H9 (cell line): ENCODE measurements at regions not wholly inside any gene's neighbourhood (a gene's known extent, or its start where the extent isn't known, plus 50 kb on each side); places are given as distances from the start of the nearest gene placed in this dataset.

ENCODE experiments used
- DNase-seq: peaks from one replicate; pipeline ENCODE4 v3.0.0-alpha.2; 2017
- H2AFZ ChIP-seq: one replicate; pipeline ENCODE4 v1.6.1; 2013; ENCODE audit warnings: mild to moderate bottlenecking, low read length, control low read depth, moderate library complexity
- H2AK5ac ChIP-seq: 2 replicates; pipeline ENCODE4 v1.6.1; 2013; ENCODE audit warnings: low read length, control low read depth, mixed read lengths; ENCODE audit not compliant: insufficient read length
- H2BK120ac ChIP-seq: one replicate; pipeline ENCODE4 v1.6.1; 2013; ENCODE audit warnings: low read depth, mild to moderate bottlenecking, low read length, control low read depth, inconsistent platforms; ENCODE audit not compliant: poor library complexity, severe bottlenecking
- H2BK12ac ChIP-seq: 2 replicates; pipeline ENCODE4 v1.6.1; 2013; ENCODE audit warnings: low read length, control low read depth, mixed read lengths, low read depth; ENCODE audit not compliant: insufficient read length
- H2BK15ac ChIP-seq: 2 replicates; pipeline ENCODE4 v1.6.1; 2013; ENCODE audit warnings: low read depth, low read length, control low read depth
- H2BK20ac ChIP-seq: one replicate; pipeline ENCODE4 v1.6.1; 2013; ENCODE audit warnings: low read depth, mild to moderate bottlenecking, low read length, control low read depth, inconsistent platforms; ENCODE audit not compliant: poor library complexity, severe bottlenecking
- H2BK5ac ChIP-seq: 2 replicates; pipeline ENCODE4 v1.6.1; 2013; ENCODE audit warnings: low read length, control low read depth, mixed read lengths; ENCODE audit not compliant: insufficient read length
- H3K14ac ChIP-seq: 2 replicates; pipeline ENCODE4 v1.6.1; 2013; ENCODE audit warnings: low read length, control low read depth; ENCODE audit not compliant: insufficient read depth
- H3K18ac ChIP-seq: 2 replicates; pipeline ENCODE4 v1.6.1; 2013; ENCODE audit warnings: low read depth, mild to moderate bottlenecking, mixed read lengths, low read length, control low read depth; ENCODE audit not compliant: insufficient read length
- H3K23ac ChIP-seq: 2 replicates; pipeline ENCODE4 v1.6.1; 2013; ENCODE audit warnings: low read length, control low read depth, mixed read lengths, low read depth; ENCODE audit not compliant: insufficient read length
- H3K23me2 ChIP-seq: 2 replicates; pipeline ENCODE4 v1.6.1; 2013; ENCODE audit warnings: low read depth, mild to moderate bottlenecking, mixed read lengths, low read length, control low read depth; ENCODE audit not compliant: insufficient read length, poor library complexity, severe bottlenecking
- H3K27ac ChIP-seq: 2 replicates; pipeline ENCODE4 v1.5.1; 2013; ENCODE audit warnings: low read length, control low read depth, mixed read lengths, low read depth; ENCODE audit not compliant: insufficient read length
- H3K27me3 ChIP-seq: 2 replicates; pipeline ENCODE4 v1.6.1; 2013; ENCODE audit warnings: low read length, control low read depth, inconsistent platforms; ENCODE audit not compliant: insufficient read depth
- H3K4ac ChIP-seq: 2 replicates; pipeline ENCODE4 v1.6.1; 2013; ENCODE audit warnings: low read depth, mild to moderate bottlenecking, control low read depth, inconsistent platforms, low read length, moderate library complexity
- H3K4me1 ChIP-seq: 2 replicates; pipeline ENCODE4 v1.6.1; 2013; ENCODE audit warnings: low read length, control low read depth, inconsistent platforms; ENCODE audit not compliant: insufficient read depth
- H3K4me2 ChIP-seq: 2 replicates; pipeline ENCODE4 v1.6.1; 2013; ENCODE audit warnings: low read length, control low read depth, mixed read lengths; ENCODE audit not compliant: insufficient read length, insufficient read depth
- H3K56ac ChIP-seq: 2 replicates; pipeline ENCODE4 v1.6.1; 2013; ENCODE audit warnings: low read depth, mild to moderate bottlenecking, mixed read lengths, low read length, control low read depth; ENCODE audit not compliant: insufficient read length
- H3K79me1 ChIP-seq: 2 replicates; pipeline ENCODE4 v1.6.1; 2013; ENCODE audit warnings: low read depth, mild to moderate bottlenecking, moderate library complexity, low read length, control low read depth, inconsistent platforms; ENCODE audit not compliant: insufficient read depth, poor library complexity, severe bottlenecking
- H3K79me2 ChIP-seq: 2 replicates; pipeline ENCODE4 v1.6.1; 2013; ENCODE audit warnings: low read length, control low read depth, inconsistent platforms; ENCODE audit not compliant: insufficient read depth
- H3K9ac ChIP-seq: 2 replicates; pipeline ENCODE4 v1.6.1; 2013; ENCODE audit warnings: low read length, control low read depth, mixed read lengths; ENCODE audit not compliant: insufficient read length; ENCODE audit errors: extremely low read depth
- H3K9me3 ChIP-seq: one replicate; pipeline ENCODE4 v1.6.1; 2013; ENCODE audit warnings: low read depth, low read length, inconsistent platforms; ENCODE audit not compliant: control insufficient read depth
- H3T11ph ChIP-seq: one replicate; pipeline ENCODE4 v1.6.1; 2013; ENCODE audit warnings: mild to moderate bottlenecking, low read length, control low read depth, inconsistent platforms
- H4K20me1 ChIP-seq: one replicate; pipeline ENCODE4 v1.6.1; 2013; ENCODE audit not compliant: control insufficient read depth, insufficient read length, insufficient read depth
- H4K5ac ChIP-seq: 2 replicates; pipeline ENCODE4 v1.6.1; 2013; ENCODE audit warnings: low read depth, mild to moderate bottlenecking, mixed read lengths, low read length, control low read depth; ENCODE audit not compliant: insufficient read length
- H4K8ac ChIP-seq: replicated peaks from 2 replicates; pipeline ENCODE4 v1.6.1; 2013; ENCODE audit warnings: low read length, control low read depth, mixed read lengths, low read depth; ENCODE audit not compliant: insufficient read length
- H4K91ac ChIP-seq: 2 replicates; pipeline ENCODE4 v1.6.1; 2013; ENCODE audit warnings: low read depth, mild to moderate bottlenecking, moderate library complexity, mixed read lengths, low read length, control low read depth; ENCODE audit not compliant: insufficient read length
- H3K27ac Mint-ChIP-seq, 3 experiments: 2 replicates in 2 of 3; 3 replicates in 1 of 3; pipeline ENCODE4 v1.8.0; 2020 to 2021; ENCODE audit warnings: mixed read lengths in 3 of 3, mild to moderate bottlenecking in 1 of 3, moderate library complexity in 1 of 3
- H3K27me3 Mint-ChIP-seq: 2 replicates; pipeline ENCODE4 v1.8.0; 2021; ENCODE audit warnings: low read depth, mild to moderate bottlenecking, moderate library complexity, mixed read lengths
- H3K36me3 Mint-ChIP-seq, 3 experiments: 2 replicates in 2 of 3; 3 replicates in 1 of 3; pipeline ENCODE4 v1.8.0; 2020 to 2021; ENCODE audit warnings: low read depth in 3 of 3, mixed read lengths in 3 of 3; ENCODE audit not compliant: insufficient read depth in 1 of 3
- H3K4me1 Mint-ChIP-seq, 2 experiments: 2 replicates each; pipeline ENCODE4 v1.8.0; 2020; ENCODE audit warnings: mixed read lengths in 2 of 2
- H3K4me3 Mint-ChIP-seq, 2 experiments: 2 replicates in 1 of 2; 3 replicates in 1 of 2; pipeline ENCODE4 v1.8.0; 2020 to 2021; ENCODE audit warnings: mild to moderate bottlenecking in 2 of 2, mixed read lengths in 2 of 2, moderate library complexity in 1 of 2
- H3K9me3 Mint-ChIP-seq, 2 experiments: 2 replicates in 1 of 2; 3 replicates in 1 of 2; pipeline ENCODE4 v1.8.0; 2020; ENCODE audit warnings: mild to moderate bottlenecking in 2 of 2, mixed read lengths in 2 of 2, moderate library complexity in 1 of 2
- WGBS: extraction: QIAGEN DNeasy Blood & Tissue Kit; methylation state at CpG from one replicate; pipeline ENCODE4 v1.1.7; 2013; ENCODE audit warnings: missing lambda C conversion rate, low lambda C conversion rate, mixed read lengths; ENCODE audit not compliant: insufficient read length; ENCODE audit errors: extremely low coverage; 5-methylcytosine and 5-hydroxymethylcytosine counted together
- TF ChIP-seq, protein P1 (sequence below): fragments of 200-600 bp; sonication (generic); conservative IDR thresholded peaks from 3 replicates; pipeline ENCODE4 v1.8.0; 2021; ENCODE audit warnings: antibody characterized with exemption, mild to moderate bottlenecking

DNA sequence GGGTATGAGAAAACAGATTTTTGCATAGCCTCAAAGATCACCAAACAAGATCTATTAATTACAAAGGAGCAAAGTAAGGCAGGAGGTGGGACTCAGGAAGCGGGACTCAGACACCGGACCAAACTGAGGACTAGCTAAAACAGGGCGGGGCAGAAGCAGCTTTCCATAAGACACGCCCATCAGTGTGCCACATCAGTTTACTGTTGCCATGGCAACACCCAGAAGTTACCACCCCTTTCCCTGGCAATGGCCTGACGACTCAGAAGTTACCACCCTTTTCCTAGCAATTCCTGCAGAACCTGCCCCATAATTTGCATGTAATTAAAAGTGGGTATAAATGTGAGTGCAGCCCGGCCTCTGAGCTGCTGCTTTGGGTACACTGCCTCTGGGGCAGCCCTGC lies 173.9 kb downstream of the SHANK2 start:
- Histone ChIP-seq H2BK5ac (no peak overlapping the region), H2BK20ac (no peak overlapping the region), H3K4me1 (no peaks in the 10 kb centered on the region), H3K9me3 (peaks cover 8% of the 10 kb centered on the region), H3K27ac (no peak overlapping the region), H3K56ac (no peak overlapping the region), H3K23ac (no peak overlapping the region), H3K4me2 (no peak overlapping the region), H4K8ac (no peak overlapping the region), H3K14ac (no peak overlapping the region), H3K79me1 (no peaks in the 10 kb centered on the region), H2AK5ac (no peak overlapping the region), H3K27me3 (no peaks in the 10 kb centered on the region), H4K20me1 (no peaks in the 10 kb centered on the region), H3K4ac (no peak overlapping the region), H4K91ac (no peak overlapping the region), H3K9ac (no peak overlapping the region), H2BK120ac (no peak overlapping the region), H3T11ph (no peak overlapping the region), H3K18ac (no peak overlapping the region), H2AFZ (no peak overlapping the region), H2BK15ac (no peak overlapping the region), H2BK12ac (no peak overlapping the region), H3K79me2 (no peaks in the 10 kb centered on the region), H3K23me2 (no peaks in the 10 kb centered on the region), H4K5ac (no peak overlapping the region)
- H3K27me3 Mint-ChIP-seq: peaks cover 1% of the 10 kb centered on the region; the same call in 1 of the 2 replicates
- no CpG with 5 or more reads among the region's 6 CpGs for WGBS
- H3K36me3 Mint-ChIP-seq: peaks cover 23 to 48% (median 42%) of the 10 kb centered on the region in 3 experiments
- peaks cover 17 to 21% of the 10 kb centered on the region in 2 experiments for H3K9me3 Mint-ChIP-seq
- H3K4me1 Mint-ChIP-seq: peaks cover 18 to 19% of the 10 kb centered on the region in 2 experiments
- H3K4me3 Mint-ChIP-seq: no peak overlapping the region
- TF ChIP-seq, protein P1, sequence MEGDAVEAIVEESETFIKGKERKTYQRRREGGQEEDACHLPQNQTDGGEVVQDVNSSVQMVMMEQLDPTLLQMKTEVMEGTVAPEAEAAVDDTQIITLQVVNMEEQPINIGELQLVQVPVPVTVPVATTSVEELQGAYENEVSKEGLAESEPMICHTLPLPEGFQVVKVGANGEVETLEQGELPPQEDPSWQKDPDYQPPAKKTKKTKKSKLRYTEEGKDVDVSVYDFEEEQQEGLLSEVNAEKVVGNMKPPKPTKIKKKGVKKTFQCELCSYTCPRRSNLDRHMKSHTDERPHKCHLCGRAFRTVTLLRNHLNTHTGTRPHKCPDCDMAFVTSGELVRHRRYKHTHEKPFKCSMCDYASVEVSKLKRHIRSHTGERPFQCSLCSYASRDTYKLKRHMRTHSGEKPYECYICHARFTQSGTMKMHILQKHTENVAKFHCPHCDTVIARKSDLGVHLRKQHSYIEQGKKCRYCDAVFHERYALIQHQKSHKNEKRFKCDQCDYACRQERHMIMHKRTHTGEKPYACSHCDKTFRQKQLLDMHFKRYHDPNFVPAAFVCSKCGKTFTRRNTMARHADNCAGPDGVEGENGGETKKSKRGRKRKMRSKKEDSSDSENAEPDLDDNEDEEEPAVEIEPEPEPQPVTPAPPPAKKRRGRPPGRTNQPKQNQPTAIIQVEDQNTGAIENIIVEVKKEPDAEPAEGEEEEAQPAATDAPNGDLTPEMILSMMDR: no peak
- DNase-seq: no peak
- H3K27ac Mint-ChIP-seq: no peak overlapping the region
